Heart right ventricle (tissue), 16 donors: ENCODE measurements at regions not wholly inside any gene's neighbourhood (a gene's known extent, or its start where the extent isn't known, plus 50 kb on each side); places are given as distances from the start of the nearest gene placed in this dataset.

Experiments
- ATAC-seq, 8 donors: fragments of 200-7000 bp; cut with Tn5 transposase; one replicate each; pipeline ENCODE4 v1.9.1; 2020; ENCODE audit warnings: mild to moderate bottlenecking in 8 of 8, moderate library complexity in 8 of 8, moderate number of reproducible peaks in 1 of 8
- DNase-seq, 2 donors: peaks; one replicate each; pipeline ENCODE4 v3.0.0-alpha.2; 2020
- H3K27ac ChIP-seq, 10 donors: fragments of 200-600 bp; sonication (generic) in 2 of 10; one replicate each; pipeline versions ENCODE4 v1.5.0 to v1.8.0; 2020 to 2022; ENCODE audit warnings: mild to moderate bottlenecking in 3 of 10
- H3K27me3 ChIP-seq, 7 donors: fragments of 200-600 bp; one replicate each; pipeline ENCODE4 v1.8.0; 2021 to 2022; ENCODE audit warnings: mild to moderate bottlenecking in 2 of 7
- H3K36me3 ChIP-seq, 9 donors: fragments of 200-600 bp; sonication (generic) in 1 of 9; one replicate each; pipeline versions ENCODE4 v1.5.0 to v1.8.0; 2020 to 2022; ENCODE audit warnings: mild to moderate bottlenecking in 2 of 9
- H3K4me1 ChIP-seq, 9 donors: fragments of 200-600 bp; sonication (generic) in 1 of 9; one replicate each; pipeline versions ENCODE4 v1.5.0 to v1.8.0; 2020 to 2022; ENCODE audit warnings: mild to moderate bottlenecking in 4 of 9
- H3K4me3 ChIP-seq, 10 donors: fragments of 200-600 bp; sonication (generic) in 2 of 10; one replicate each; pipeline versions ENCODE4 v1.5.0 to v1.8.0; 2020 to 2022; ENCODE audit warnings: mild to moderate bottlenecking in 7 of 10, moderate library complexity in 2 of 10
- H3K9me3 ChIP-seq, 11 donors: fragments of 200-600 bp in 10 of 11; sonication (generic) in 2 of 11; one replicate each; pipeline versions ENCODE4 v1.5.0 to v1.8.0; 2013 to 2022; ENCODE audit warnings: mild to moderate bottlenecking in 2 of 11, control low read depth in 1 of 11, moderate library complexity in 1 of 11
- WGBS, 2 donors: extraction: QIAGEN DNeasy Blood & Tissue Kit; methylation state at CpG; one replicate each; pipeline ENCODE4 v1.1.7; 2013; ENCODE audit warnings: inconsistent platforms in 1 of 2; 5-methylcytosine and 5-hydroxymethylcytosine counted together
- intact Hi-C, 10 donors: fragments of 100-400 bp; cut with DNase I; formaldehyde crosslinking; loops; one replicate each; pipeline versions ENCODE4 v1.11.1 to v1.14.2; 2022
- TF ChIP-seq, protein P1 (sequence below), 9 donors: fragments of 200-600 bp; sonication (generic) in 2 of 9; IDR thresholded peaks; one replicate each; pipeline versions ENCODE4 v1.5.0 to v1.8.0; 2021 to 2022; ENCODE audit warnings: antibody characterized with exemption in 9 of 9, mild to moderate bottlenecking in 5 of 9, moderate library complexity in 1 of 9
- donor health status: Arrhythmogenic right ventricular cardiomyopathy.
- donor health status: ischemic (EF 13 %, LVEDD 7.1; RV severe dilation, severe dysfunction).
- donor health status: healthy with polysubstance abuse.
- donor health status: DM: no; HTN: yes; CAD: no.
- donor health status: DM: no; HTN: no; CAD: no.
- donor health status: ischemic (EF 25% LVEDD 6.9; RV normal size, moderate dysfunction).
- donor health status: ischemic (EF 25% LVEDD 5.7; RV mildly dilated, moderate dysfunction).
- donor health status: healthy.
- donor health status: DM: yes; HTN: yes; CAD: no.
- donor health status: Ischemic cardiomyopathy.
- donor health status: ischemic (EF 35%, LVEDD 5.7; RV mildly dilated, moderate dysfunction).
- donor health status: nonischemic (EF 11% LVEDD 7.7; RV severe dilation, severe dysfunction).
- donor health status: DM: yes; HTN: yes; CAD: no.
- donor health status: PGD.
- donor health status: ischemic (EF 29% LVEDD 5.4; RV normal size, mild dysfunction).
- donor health status: nonischemic (EF 23%, LVEDD 6.1; RV moderate dilation, normal function).

DNA sequence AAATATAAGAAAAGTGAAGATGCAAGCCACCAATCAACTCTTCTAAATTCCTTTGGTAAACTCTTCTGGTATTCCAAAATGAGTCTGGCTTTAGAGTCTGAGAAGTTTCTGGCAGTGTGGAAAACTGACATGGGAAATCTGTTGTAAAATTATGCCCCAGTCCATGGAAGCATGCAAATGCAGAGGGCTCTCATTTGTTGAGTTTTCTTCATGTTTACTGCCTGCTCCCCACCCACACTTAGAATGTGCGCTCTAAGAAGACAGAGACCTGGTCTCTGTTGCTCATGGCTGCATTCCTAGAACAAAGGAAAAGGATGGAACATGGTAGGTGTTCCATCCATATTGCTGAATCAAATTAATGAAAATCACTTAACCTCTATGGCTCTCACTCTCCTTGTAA, 411.8 kb upstream of the PDZRN3 start:
- Histone ChIP-seq H3K4me3 (no peak overlapping the region), H3K27me3 (no peaks in the 10 kb centered on the region), H3K36me3 (no peaks in the 10 kb centered on the region), H3K4me1 (no peaks in the 10 kb centered on the region), H3K9me3 (no peaks in the 10 kb centered on the region), H3K27ac (no peak overlapping the region)
- intact Hi-C loops = no loop called here
- WGBS, 2 donors = 0% methylated on average over 1 of the region's 1 CpG
- no peak for ATAC-seq
- TF ChIP-seq, protein P1, sequence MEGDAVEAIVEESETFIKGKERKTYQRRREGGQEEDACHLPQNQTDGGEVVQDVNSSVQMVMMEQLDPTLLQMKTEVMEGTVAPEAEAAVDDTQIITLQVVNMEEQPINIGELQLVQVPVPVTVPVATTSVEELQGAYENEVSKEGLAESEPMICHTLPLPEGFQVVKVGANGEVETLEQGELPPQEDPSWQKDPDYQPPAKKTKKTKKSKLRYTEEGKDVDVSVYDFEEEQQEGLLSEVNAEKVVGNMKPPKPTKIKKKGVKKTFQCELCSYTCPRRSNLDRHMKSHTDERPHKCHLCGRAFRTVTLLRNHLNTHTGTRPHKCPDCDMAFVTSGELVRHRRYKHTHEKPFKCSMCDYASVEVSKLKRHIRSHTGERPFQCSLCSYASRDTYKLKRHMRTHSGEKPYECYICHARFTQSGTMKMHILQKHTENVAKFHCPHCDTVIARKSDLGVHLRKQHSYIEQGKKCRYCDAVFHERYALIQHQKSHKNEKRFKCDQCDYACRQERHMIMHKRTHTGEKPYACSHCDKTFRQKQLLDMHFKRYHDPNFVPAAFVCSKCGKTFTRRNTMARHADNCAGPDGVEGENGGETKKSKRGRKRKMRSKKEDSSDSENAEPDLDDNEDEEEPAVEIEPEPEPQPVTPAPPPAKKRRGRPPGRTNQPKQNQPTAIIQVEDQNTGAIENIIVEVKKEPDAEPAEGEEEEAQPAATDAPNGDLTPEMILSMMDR (IDR thresholded peaks at IDR 0.05) = no peak
- DNase-seq = no peak

DNA sequence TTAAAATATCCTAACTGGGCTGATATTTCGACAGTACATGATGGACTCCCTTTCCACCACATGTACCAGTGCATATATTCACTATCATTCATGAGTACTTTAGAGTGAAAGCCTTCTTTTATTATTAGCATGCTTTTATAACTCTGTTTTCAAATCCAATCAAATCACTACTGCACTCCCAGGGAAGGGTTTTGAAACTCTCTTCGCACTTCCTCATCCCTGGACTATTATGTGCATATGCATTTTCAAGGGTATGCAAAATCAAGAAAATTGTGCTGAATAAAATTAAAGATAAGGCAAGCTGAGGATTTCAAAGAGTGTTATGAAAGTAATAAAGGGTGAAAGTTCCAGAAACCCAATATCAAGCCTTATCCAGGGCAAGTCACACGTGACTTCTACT, 411.4 kb upstream of the PDZRN3 start:
- H3K4me1 ChIP-seq = no peaks in the 10 kb centered on the region
- H3K27me3 ChIP-seq = no peaks in the 10 kb centered on the region
- intact Hi-C loops = no loop called here
- H3K9me3 ChIP-seq = no peaks in the 10 kb centered on the region
- 86 to 88% methylated on average over 3 of the region's 3 CpGs for WGBS, 2 donors
- TF ChIP-seq, protein P1 (IDR thresholded peaks at IDR 0.05) = no peak
- H3K36me3 ChIP-seq = no peaks in the 10 kb centered on the region
- H3K27ac ChIP-seq = no peak overlapping the region
- DNase-seq = no peak
- no peak overlapping the region for H3K4me3 ChIP-seq
- no peak for ATAC-seq

DNA sequence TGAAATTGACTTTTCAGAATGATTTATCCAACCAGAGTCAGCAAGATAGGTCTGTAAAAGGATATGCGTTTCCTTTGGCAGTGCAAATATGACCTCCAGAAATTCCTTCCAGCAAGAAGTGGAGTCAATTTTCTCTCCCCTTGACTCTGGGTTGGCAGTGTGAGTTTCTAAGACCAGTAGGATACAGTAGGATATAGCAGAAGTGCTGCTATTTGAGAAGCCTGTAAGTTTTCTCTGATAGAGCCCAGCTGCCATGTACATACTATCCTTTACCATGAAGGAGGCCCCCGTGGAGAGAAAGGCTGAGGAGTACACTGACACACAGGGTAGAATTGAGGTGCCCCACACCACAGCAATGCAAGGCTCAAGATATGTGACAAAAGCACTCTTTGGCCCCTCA, 409.1 kb upstream of the PDZRN3 start:
- Histone ChIP-seq H3K27me3 (no peaks in the 10 kb centered on the region), H3K27ac (no peak overlapping the region), H3K36me3 (no peaks in the 10 kb centered on the region), H3K4me1 (no peaks in the 10 kb centered on the region), H3K9me3 (no peaks in the 10 kb centered on the region), H3K4me3 (no peak overlapping the region)
- DNase-seq = no peak
- TF ChIP-seq, protein P1 (IDR thresholded peaks at IDR 0.05) = no peak
- intact Hi-C loops = no loop called here
- 76 to 78% methylated on average over 2 of the region's 2 CpGs for WGBS, 2 donors
- ATAC-seq = no peak

DNA sequence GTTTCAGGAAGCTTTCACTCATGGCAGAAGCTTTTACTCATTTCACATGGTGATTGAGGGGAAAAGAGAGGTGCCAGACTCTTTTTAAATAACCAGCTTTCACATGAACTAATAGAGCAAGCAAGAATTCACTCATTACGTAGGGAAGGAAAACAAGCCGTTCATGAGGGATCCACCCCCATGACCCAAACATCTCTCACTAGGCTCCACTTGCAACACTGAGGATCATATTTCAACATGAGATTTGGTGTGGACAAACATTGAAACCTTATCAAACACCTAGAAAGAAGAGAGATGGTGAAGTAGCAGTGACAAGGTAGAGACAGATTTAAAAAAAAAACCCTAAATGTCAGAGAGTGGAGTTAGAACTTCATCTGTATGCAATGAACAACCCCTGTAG, 408.6 kb upstream of the PDZRN3 start:
- Histone ChIP-seq H3K9me3 (no peaks in the 10 kb centered on the region), H3K27me3 (no peaks in the 10 kb centered on the region), H3K4me1 (no peaks in the 10 kb centered on the region), H3K4me3 (no peak overlapping the region), H3K36me3 (no peaks in the 10 kb centered on the region), H3K27ac (no peak overlapping the region)
- intact Hi-C loops = no loop called here
- 55 to 76% methylated on average over 2 of the region's 2 CpGs for WGBS, 2 donors
- ATAC-seq (no peak), DNase-seq (no peak)
- TF ChIP-seq, protein P1 (IDR thresholded peaks at IDR 0.05) = no peak

DNA sequence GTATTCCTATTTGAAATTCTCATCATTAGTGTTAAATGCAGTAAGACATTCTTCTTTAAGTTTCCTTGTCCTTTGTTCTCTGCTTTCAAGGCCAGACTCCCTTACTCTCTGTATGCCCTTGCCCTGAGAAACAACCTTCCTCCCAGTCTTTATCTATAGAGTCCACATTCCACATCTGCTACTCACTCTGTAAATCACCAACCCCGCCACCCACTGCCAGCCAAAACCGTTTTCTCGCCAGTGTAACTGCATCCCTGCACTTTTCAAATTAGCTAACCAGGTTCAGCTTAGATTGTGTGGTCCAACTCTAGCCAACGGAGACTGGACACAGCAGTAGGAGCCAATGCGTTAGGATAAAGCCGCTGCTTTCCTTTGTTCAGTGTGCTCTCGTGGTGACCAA, 402.4 kb upstream of the PDZRN3 start:
- H3K27me3 ChIP-seq = no peaks in the 10 kb centered on the region

More for the DNA sequence above, 402.4 kb upstream of the PDZRN3 start:
- intact Hi-C loops = no loop called here
- Histone ChIP-seq H3K4me3 (no peak overlapping the region), H3K36me3 (no peaks in the 10 kb centered on the region), H3K9me3 (no peaks in the 10 kb centered on the region), H3K27ac (no peak overlapping the region), H3K4me1 (no peaks in the 10 kb centered on the region)
- WGBS, 2 donors = 71 to 72% methylated on average over 7 of the region's 7 CpGs
- TF ChIP-seq, protein P1 (IDR thresholded peaks at IDR 0.05) = no peak
- no peak for ATAC-seq
- DNase-seq = no peak
